ENCODE measurements at regions not wholly inside any gene's neighbourhood (a gene's known extent, or its start where the extent isn't known, plus 50 kb on each side); places are given as distances from the start of the nearest gene placed in this dataset.

DNA sequence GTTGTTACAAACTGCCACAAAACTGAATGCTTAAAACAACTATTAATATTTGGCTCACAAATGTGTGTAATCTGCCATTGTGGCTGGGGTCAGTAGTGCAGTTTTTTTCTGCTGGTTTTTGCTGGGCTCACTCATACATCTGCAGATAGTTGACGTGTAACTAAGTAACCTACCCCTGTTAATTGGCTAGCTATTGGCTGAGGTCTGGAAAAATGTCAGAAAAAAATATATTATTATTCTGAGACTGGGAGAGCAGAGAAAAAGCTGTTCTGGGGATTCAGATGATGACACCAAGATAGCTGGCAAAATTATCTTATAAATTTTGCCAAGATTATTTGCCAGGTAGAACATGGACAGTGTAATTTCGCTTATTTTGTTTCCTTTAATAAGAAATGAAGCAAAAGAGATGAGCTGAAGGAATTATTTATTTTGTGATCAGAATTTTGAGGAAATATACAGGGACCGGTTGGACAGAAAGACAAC lies 616.1 kb upstream of the ADAMTS5 start:
- H3K27ac ChIP-seq = no peak overlapping the region
- peaks cover 66% of the 10 kb centered on the region for H3K27me3 ChIP-seq (ENCODE audit: insufficient read depth, low read depth, severe bottlenecking)
- no peak for DNase-seq
- H3K4me3 ChIP-seq (ENCODE audit: low read depth, low read length) = no peak overlapping the region
- H3K36me3 ChIP-seq = no peaks in the 10 kb centered on the region
- H3K9me3 ChIP-seq (ENCODE audit: severe bottlenecking) = no peaks in the 10 kb centered on the region
- TF ChIP-seq, protein P1, sequence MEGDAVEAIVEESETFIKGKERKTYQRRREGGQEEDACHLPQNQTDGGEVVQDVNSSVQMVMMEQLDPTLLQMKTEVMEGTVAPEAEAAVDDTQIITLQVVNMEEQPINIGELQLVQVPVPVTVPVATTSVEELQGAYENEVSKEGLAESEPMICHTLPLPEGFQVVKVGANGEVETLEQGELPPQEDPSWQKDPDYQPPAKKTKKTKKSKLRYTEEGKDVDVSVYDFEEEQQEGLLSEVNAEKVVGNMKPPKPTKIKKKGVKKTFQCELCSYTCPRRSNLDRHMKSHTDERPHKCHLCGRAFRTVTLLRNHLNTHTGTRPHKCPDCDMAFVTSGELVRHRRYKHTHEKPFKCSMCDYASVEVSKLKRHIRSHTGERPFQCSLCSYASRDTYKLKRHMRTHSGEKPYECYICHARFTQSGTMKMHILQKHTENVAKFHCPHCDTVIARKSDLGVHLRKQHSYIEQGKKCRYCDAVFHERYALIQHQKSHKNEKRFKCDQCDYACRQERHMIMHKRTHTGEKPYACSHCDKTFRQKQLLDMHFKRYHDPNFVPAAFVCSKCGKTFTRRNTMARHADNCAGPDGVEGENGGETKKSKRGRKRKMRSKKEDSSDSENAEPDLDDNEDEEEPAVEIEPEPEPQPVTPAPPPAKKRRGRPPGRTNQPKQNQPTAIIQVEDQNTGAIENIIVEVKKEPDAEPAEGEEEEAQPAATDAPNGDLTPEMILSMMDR (IDR thresholded peaks at IDR 0.05; ENCODE audit: low read depth, low read length) = no peak

DNA sequence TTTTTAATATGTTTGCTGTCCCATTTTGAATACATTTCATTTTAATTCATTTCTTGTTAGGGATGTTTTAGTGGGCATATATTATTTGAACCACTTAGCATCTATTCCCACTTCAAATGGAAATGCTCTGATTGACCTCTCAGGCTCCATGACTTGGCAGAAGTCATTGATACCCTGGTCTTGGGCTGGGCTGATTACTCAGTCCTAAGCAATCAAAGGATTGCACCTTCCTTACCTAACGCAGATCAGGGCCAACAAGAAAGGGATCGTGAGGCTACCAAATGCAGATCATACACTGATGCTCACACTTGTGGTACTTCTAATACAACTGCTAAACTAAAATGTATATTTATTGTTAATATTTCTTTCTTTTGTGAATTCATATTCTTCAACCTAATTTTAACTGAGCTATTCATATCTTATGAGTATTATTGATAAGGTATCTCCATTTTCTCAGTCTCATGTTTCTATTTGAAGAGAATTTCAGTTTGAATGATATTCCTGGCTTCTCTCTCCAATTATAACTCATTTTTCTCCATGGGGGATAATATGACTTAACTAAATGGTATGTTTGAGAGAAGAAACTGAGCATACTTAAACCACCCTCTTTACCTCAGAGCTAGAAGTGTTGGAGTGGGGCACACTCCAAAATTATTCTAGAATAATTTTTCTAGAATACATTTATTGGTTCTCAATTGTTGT lies 615.5 kb upstream of the ADAMTS5 start:
- TF ChIP-seq, protein P1 (IDR thresholded peaks at IDR 0.05; ENCODE audit: low read depth, low read length) = no peak
- no peaks in the 10 kb centered on the region for H3K9me3 ChIP-seq (ENCODE audit: severe bottlenecking)
- H3K27ac ChIP-seq = no peak overlapping the region
- peaks cover 64% of the 10 kb centered on the region for H3K27me3 ChIP-seq (ENCODE audit: insufficient read depth, low read depth, severe bottlenecking)
- H3K4me3 ChIP-seq (ENCODE audit: low read depth, low read length) = no peak overlapping the region
- no peaks in the 10 kb centered on the region for H3K36me3 ChIP-seq
- DNase-seq = no peak

DNA sequence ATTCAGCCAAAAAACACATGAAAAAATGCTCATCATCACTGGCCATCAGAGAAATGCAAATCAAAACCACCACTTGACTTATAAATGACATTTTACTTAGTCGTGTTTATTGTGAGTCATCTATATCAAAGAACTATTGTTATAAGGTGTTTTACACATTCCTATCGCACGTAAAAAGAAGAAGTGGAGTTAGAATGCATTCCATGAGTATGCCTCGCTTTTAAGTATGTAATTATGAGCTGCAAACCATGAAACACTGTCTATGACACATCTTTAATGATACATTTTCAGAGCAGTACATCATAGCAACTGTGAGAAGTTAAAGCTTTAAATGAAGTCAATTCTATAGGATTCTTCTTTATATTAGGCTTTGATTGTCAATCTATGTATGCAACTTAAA lies 614.3 kb upstream of the ADAMTS5 start:
- Histone ChIP-seq H3K27me3 (ENCODE audit: insufficient read depth, low read depth, severe bottlenecking) (peaks cover 53% of the 10 kb centered on the region), H3K4me3 (ENCODE audit: low read depth, low read length) (no peak overlapping the region)
- no peak for DNase-seq

DNA sequence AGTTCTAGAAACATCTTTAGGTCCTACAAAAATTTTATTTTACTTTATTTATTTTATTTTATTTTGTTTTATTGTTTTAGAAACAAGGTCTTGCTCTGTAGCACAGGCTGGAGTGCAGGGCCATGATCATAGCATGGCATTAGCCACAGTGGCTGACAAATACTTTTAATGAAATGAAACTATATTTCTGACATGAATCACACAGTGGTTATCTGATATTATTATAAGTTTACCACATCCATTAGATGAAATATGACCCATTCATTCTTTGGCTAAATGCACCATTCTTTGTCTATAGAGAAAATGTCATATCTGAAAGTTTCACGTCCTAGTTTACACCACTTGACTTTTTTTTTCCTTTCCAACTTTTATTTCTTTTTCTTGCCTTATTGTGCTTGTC lies 613.4 kb upstream of the ADAMTS5 start:
- H3K27me3 ChIP-seq (ENCODE audit: insufficient read depth, low read depth, severe bottlenecking) = peaks cover 49% of the 10 kb centered on the region
- TF ChIP-seq, protein P1 (IDR thresholded peaks at IDR 0.05; ENCODE audit: low read depth, low read length) = no peak
- no peak overlapping the region for H3K4me3 ChIP-seq (ENCODE audit: low read depth, low read length)
- DNase-seq = no peak
- H3K36me3 ChIP-seq = no peaks in the 10 kb centered on the region
- no peak overlapping the region for H3K27ac ChIP-seq
- no peaks in the 10 kb centered on the region for H3K9me3 ChIP-seq (ENCODE audit: severe bottlenecking)

More for the DNA sequence above, 614.3 kb upstream of the ADAMTS5 start:
- TF ChIP-seq, protein P1 (IDR thresholded peaks at IDR 0.05; ENCODE audit: low read depth, low read length) = no peak
- H3K9me3 ChIP-seq (ENCODE audit: severe bottlenecking) = no peaks in the 10 kb centered on the region
- no peaks in the 10 kb centered on the region for H3K36me3 ChIP-seq
- no peak overlapping the region for H3K27ac ChIP-seq

DNA sequence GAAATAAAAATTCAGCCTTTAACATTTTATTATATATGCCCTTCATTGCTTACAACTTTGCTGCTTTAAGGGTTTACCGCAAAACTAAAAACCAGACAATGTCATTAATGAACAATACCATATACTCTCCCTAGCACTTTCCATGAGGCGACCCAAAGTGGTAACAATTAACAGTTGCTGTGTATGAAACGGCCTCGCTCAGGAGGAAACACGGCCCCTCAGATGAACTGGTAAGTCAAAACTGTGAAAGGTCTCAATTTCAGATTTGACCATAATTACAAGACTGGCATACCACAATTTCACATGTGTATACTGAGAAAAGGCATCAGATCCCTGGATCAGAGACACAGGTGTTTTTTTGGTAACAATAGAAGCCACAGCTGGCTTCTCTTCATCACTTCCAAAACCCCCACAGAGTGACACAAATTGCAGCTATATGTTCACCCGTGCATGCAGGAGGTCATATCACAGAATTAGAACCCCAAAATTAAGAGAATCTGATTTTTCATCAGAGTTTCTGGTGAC lies 611.9 kb upstream of the ADAMTS5 start:
- Histone ChIP-seq H3K27ac (no peak overlapping the region), H3K4me3 (ENCODE audit: low read depth, low read length) (no peak overlapping the region), H3K9me3 (ENCODE audit: severe bottlenecking) (no peaks in the 10 kb centered on the region), H3K36me3 (no peaks in the 10 kb centered on the region), H3K27me3 (ENCODE audit: insufficient read depth, low read depth, severe bottlenecking) (peaks cover 39% of the 10 kb centered on the region)
- TF ChIP-seq, protein P1 (IDR thresholded peaks at IDR 0.05; ENCODE audit: low read depth, low read length) = no peak
- no peak for DNase-seq
